Liver (tissue), 3 donors: ENCODE measurements at regions not wholly inside any gene's neighbourhood (a gene's known extent, or its start where the extent isn't known, plus 50 kb on each side); places are given as distances from the start of the nearest gene placed in this dataset.

Source experiments
- EGR1 ChIP-seq, 2 donors: IDR thresholded peaks; 2 replicates each; pipeline ENCODE4 v1.6.1; 2016 to 2018; ENCODE audit warnings: antibody characterized with exemption in 2 of 2, low read depth in 2 of 2
- GABPA ChIP-seq, 2 donors: IDR thresholded peaks in 1 of 2; conservative IDR thresholded peaks in 1 of 2; 2 replicates each; pipeline ENCODE4 v1.6.1; 2016; ENCODE audit warnings: antibody characterized with exemption in 2 of 2, mild to moderate bottlenecking in 1 of 2, moderate library complexity in 1 of 2
- HNF4G ChIP-seq: IDR thresholded peaks from 2 replicates; pipeline ENCODE4 v1.6.1; 2016; ENCODE audit warnings: antibody characterized with exemption
- JUND ChIP-seq, 2 donors: IDR thresholded peaks; 2 replicates each; pipeline ENCODE4 v1.6.1; 2016; ENCODE audit warnings: antibody characterized with exemption in 2 of 2
- NR2F2 ChIP-seq: IDR thresholded peaks from 2 replicates; pipeline ENCODE4 v1.6.1; 2016; ENCODE audit warnings: antibody characterized with exemption
- RAD21 ChIP-seq, 2 donors: IDR thresholded peaks; 2 replicates each; pipeline ENCODE4 v1.6.1; 2016; ENCODE audit warnings: antibody characterized with exemption in 2 of 2, mild to moderate bottlenecking in 2 of 2
- RXRA ChIP-seq, 2 donors: IDR thresholded peaks; 2 replicates each; pipeline ENCODE4 v1.6.1; 2017 to 2018; ENCODE audit warnings: antibody characterized with exemption in 2 of 2, mild to moderate bottlenecking in 1 of 2
- SP1 ChIP-seq: IDR thresholded peaks from 2 replicates; pipeline ENCODE4 v1.6.1; 2018; ENCODE audit warnings: antibody characterized with exemption, mild to moderate bottlenecking
- YY1 ChIP-seq: IDR thresholded peaks from 2 replicates; pipeline ENCODE4 v1.6.1; 2016; ENCODE audit warnings: antibody characterized with exemption, mild to moderate bottlenecking
- TF ChIP-seq, protein P1 (sequence below): fragments of 150-350 bp; IDR thresholded peaks from 2 replicates; pipeline ENCODE4 v1.5.1; 2017; ENCODE audit warnings: improper control_type of control experiment, low read depth, low read length; ENCODE audit not compliant: missing input control
- TF ChIP-seq, protein P2 (sequence below): IDR thresholded peaks from 2 replicates; pipeline ENCODE4 v1.6.1; 2016; ENCODE audit warnings: antibody characterized with exemption
- TF ChIP-seq, protein P3 (sequence below): IDR thresholded peaks from 2 replicates; pipeline ENCODE4 v1.6.1; 2016; ENCODE audit warnings: antibody characterized with exemption
- TF ChIP-seq, protein P4 (sequence below): IDR thresholded peaks from 2 replicates; pipeline ENCODE4 v1.6.1; 2016; ENCODE audit warnings: antibody characterized with exemption, mild to moderate bottlenecking
- donor health status: healthy.
- donor health status: healthy.

DNA sequence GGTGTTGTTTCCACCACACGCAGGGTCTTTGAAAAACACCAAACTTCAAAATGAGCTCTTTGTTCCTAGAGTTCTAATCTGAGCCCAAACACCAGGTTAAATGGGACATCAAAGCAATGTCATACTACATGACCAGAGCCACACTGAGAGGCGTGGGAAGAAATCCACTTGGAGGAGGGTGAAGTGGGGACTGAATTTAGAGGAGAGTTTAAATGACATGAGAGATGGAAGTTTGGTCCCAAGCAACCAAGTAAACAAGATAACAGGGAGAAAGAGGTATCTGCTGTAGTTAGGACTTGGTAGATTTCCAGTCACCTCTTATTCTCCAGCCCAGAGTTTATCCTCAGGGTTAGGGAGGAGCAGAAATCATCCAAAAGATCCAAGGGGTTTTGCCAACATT, 290.9 kb upstream of the FAM78B start:
- TF ChIP-seq, protein P1, sequence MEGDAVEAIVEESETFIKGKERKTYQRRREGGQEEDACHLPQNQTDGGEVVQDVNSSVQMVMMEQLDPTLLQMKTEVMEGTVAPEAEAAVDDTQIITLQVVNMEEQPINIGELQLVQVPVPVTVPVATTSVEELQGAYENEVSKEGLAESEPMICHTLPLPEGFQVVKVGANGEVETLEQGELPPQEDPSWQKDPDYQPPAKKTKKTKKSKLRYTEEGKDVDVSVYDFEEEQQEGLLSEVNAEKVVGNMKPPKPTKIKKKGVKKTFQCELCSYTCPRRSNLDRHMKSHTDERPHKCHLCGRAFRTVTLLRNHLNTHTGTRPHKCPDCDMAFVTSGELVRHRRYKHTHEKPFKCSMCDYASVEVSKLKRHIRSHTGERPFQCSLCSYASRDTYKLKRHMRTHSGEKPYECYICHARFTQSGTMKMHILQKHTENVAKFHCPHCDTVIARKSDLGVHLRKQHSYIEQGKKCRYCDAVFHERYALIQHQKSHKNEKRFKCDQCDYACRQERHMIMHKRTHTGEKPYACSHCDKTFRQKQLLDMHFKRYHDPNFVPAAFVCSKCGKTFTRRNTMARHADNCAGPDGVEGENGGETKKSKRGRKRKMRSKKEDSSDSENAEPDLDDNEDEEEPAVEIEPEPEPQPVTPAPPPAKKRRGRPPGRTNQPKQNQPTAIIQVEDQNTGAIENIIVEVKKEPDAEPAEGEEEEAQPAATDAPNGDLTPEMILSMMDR, result no peak
- TF ChIP-seq JUND (IDR thresholded peaks at IDR 0.05), result no peak
- TF ChIP-seq, protein P2, sequence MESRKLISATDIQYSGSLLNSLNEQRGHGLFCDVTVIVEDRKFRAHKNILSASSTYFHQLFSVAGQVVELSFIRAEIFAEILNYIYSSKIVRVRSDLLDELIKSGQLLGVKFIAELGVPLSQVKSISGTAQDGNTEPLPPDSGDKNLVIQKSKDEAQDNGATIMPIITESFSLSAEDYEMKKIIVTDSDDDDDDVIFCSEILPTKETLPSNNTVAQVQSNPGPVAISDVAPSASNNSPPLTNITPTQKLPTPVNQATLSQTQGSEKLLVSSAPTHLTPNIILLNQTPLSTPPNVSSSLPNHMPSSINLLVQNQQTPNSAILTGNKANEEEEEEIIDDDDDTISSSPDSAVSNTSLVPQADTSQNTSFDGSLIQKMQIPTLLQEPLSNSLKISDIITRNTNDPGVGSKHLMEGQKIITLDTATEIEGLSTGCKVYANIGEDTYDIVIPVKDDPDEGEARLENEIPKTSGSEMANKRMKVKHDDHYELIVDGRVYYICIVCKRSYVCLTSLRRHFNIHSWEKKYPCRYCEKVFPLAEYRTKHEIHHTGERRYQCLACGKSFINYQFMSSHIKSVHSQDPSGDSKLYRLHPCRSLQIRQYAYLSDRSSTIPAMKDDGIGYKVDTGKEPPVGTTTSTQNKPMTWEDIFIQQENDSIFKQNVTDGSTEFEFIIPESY, result no peak
- TF ChIP-seq, protein P3, sequence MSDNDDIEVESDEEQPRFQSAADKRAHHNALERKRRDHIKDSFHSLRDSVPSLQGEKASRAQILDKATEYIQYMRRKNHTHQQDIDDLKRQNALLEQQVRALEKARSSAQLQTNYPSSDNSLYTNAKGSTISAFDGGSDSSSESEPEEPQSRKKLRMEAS, result no peak
- no peak for TF ChIP-seq RAD21 (IDR thresholded peaks at IDR 0.05)
- no peak for TF ChIP-seq NR2F2
- TF ChIP-seq RXRA (IDR thresholded peaks at IDR 0.05), result no peak
- TF ChIP-seq, protein P4, sequence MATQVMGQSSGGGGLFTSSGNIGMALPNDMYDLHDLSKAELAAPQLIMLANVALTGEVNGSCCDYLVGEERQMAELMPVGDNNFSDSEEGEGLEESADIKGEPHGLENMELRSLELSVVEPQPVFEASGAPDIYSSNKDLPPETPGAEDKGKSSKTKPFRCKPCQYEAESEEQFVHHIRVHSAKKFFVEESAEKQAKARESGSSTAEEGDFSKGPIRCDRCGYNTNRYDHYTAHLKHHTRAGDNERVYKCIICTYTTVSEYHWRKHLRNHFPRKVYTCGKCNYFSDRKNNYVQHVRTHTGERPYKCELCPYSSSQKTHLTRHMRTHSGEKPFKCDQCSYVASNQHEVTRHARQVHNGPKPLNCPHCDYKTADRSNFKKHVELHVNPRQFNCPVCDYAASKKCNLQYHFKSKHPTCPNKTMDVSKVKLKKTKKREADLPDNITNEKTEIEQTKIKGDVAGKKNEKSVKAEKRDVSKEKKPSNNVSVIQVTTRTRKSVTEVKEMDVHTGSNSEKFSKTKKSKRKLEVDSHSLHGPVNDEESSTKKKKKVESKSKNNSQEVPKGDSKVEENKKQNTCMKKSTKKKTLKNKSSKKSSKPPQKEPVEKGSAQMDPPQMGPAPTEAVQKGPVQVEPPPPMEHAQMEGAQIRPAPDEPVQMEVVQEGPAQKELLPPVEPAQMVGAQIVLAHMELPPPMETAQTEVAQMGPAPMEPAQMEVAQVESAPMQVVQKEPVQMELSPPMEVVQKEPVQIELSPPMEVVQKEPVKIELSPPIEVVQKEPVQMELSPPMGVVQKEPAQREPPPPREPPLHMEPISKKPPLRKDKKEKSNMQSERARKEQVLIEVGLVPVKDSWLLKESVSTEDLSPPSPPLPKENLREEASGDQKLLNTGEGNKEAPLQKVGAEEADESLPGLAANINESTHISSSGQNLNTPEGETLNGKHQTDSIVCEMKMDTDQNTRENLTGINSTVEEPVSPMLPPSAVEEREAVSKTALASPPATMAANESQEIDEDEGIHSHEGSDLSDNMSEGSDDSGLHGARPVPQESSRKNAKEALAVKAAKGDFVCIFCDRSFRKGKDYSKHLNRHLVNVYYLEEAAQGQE, result no peak
- TF ChIP-seq EGR1 (IDR thresholded peaks at IDR 0.05; ENCODE audit: low read depth in 2 of 2), result no peak
- TF ChIP-seq HNF4G, result no peak
- TF ChIP-seq GABPA (IDR thresholded peaks at IDR 0.05 in 1 of 2, conservative IDR thresholded peaks at IDR 0.05 in 1 of 2), result no peak
- no peak for TF ChIP-seq SP1
- no peak for TF ChIP-seq YY1
